ENCODE measurements at regions not wholly inside any gene's neighbourhood (a gene's known extent, or its start where the extent isn't known, plus 50 kb on each side); places are given as distances from the start of the nearest gene placed in this dataset.
"Not testable (repeated sequence)": the region's sequence is repeated elsewhere in the genome, so short reads cannot be mapped to it uniquely, and the experiment has no call there.

GRCh38 chr17:64800987-64801386, 118.3 kb downstream of the LRRC37A3 start:
- not testable (repeated sequence) for DNase-seq (ENCODE audit: low read depth)

GRCh38 chr17:64800361-64800895, 118.8 kb downstream of the LRRC37A3 start:
- not testable (repeated sequence) for DNase-seq (ENCODE audit: low read depth)

DNA sequence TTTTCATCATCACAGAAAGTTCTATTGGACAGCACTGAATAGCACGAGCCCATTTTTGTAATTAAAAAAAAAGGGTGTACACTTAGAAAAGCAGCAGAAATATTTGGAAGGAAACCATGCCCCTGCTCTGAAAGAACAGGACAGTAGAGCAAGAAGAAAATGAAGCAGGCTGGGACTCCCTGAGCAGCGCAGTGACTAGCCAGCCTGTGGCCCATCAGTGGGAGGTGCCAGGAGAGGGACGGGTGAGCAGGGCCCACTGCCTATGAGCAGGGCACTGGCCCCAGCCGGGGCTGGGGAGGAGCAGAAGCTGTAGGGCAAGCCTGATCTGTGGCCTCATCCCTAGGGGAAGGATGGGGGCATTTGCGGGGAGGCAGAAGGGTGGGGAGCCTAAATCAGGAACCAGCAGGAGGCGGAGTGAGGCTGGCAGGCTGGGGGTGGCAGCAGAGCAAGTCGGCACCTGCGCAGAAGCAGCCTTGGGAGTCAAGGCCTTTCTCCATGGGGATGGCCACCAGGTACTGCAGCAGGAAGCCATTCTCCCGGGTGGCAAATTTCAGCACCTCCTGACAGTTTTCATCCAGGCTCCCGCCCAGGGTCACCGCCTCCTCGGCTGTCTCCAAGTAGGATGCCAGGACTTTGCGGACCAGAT, 119.6 kb downstream of the LRRC37A3 start:
- not testable (repeated sequence) for DNase-seq (ENCODE audit: low read depth)

- not testable (repeated sequence) for DNase-seq (ENCODE audit: low read depth)
Observed at GRCh38 chr17:64798961-64799360, 120.3 kb downstream of the LRRC37A3 start.

DNA sequence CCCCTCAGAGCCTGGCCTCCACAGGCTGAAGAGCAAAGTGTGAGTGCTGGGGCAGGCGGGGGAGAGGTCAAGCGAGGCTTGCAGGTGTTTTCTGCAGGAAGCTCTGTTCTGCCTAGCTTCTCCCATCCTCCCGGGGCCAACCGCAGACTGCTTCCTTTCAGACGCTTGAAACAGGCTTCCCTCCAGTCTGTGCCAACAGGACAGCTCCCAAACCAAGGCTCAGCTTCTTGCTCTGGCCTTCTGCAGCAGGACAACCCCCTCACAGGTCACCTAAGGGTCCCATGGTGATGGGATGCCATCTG, 120.8 kb downstream of the LRRC37A3 start:
- DNase-seq (ENCODE audit: low read depth): not testable (repeated sequence)

GRCh38 chr17:64797746-64798488, 121.4 kb downstream of the LRRC37A3 start:
- DNase-seq (ENCODE audit: low read depth): not testable (repeated sequence)

DNA sequence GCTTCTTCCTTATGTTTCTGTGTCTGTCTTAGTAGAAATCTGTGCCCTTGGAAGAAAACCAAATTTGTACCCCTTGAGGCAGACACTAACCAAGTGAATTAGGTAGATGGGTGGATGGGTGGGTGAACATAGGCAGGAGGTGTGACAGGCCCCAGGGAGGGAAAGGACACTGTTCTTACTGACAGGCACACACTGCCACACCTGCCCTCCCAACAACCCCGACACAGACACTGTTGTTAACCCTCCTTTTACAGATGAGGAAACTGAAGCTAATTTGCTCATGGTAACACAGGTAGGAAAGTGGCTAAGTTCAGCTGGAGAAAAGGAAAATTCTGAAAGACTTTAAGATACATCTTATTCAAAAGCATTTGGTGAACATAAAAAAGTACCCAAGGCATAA, 123.9 kb downstream of the LRRC37A3 start:
- not testable (repeated sequence) for DNase-seq (ENCODE audit: low read depth)

DNA sequence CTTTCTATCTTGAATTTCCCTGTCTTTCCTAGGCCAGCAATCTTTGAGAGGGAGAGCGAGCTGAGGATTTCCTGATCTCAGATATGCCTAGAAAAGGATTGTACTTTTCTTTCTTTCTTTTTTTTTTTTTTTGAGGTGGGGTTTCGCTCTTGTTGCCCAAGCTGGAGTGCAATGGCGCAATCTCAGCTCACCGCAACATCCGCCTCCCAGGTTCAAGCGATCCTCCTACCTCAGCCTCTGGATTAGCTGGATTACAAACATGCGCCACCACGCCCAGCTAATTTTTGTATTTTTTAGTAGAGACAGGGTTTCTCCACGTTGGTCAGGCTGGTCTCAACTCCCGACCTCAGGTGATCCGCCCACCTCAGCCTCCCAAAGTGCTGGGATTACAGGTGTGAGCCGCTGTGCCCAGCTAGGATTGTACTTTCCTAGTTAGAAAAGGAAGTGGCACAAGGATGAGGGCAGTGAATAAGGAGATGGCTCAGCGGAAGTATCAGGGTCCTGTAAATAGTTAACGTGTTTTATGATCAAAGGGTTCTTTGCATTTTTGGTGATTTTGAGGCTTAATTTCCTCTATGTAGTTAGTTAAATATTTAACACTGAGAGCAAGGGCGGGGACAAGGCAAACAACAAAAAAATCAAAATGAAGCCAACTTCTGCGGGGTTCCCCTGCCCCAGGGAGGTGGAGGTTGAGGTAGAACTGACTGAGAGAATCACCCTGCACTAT, 124.6 kb downstream of the LRRC37A3 start:
- not testable (repeated sequence) for DNase-seq (ENCODE audit: low read depth)

GRCh38 chr17:64794113-64794512, 125.2 kb downstream of the LRRC37A3 start:
- DNase-seq (ENCODE audit: low read depth): not testable (repeated sequence)

DNA sequence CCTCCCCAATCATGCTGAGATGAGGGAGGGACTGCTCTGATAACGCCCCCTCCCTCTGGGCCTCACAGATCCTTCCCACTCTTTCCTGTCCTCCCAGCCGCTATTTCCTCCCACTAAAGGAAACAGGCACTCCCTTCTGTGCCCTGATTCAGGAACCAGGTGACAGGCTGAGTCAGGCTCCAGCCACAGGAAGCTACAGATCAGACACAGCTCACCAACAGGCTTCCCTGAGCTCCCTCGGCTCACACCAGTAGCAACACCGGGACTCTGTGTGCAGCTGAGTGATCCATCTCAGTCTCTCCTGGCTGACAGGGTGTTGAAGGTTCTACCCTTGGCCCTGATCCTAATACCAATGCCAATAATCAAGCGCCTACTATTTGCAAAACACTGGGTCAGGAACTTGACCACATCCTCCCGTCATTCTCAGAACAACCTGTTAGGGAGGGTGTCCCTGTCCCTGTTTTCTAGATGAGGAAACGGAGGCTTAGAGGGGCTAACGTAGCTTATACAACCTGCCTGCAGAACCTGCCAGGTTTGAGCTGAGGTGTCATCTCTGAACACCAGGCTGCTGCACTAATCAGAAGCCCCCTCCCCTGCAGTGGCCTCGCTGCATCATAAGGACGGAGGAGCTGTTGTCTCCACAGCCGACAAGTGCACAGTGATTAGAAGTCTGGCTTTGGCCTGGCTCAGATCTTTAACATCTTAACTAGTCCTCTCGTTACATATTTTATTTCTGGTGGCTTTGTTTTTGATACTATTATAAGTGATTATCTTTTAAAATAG, 126.3 kb downstream of the LRRC37A3 start:
- peak; percentile 92 for DNase-seq (ENCODE audit: low read depth)

GRCh38 chr17:64792276-64792675, 127.0 kb downstream of the LRRC37A3 start:
- not testable (repeated sequence) for DNase-seq (ENCODE audit: low read depth)

DNA sequence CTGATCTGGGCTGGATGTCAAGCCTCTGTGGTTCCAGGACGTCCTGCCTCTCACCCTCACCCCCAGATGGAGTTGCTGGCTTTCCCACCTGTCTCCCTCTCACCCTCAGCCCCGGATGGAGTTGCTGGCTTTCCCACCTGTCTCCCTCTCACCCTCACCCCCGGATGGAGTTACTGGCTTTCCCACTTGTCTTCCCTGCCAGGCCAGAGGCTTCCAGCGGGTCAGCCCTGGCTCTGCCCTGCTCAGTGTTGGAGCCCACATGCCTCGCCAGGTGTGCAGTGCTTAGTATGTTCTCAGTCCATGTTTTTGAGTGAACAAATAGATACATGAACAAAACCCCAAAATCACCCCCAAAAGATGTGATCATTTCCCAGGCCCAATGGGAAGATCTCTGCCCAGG, 127.6 kb downstream of the LRRC37A3 start:
- DNase-seq (ENCODE audit: low read depth): not testable (repeated sequence)

DNA sequence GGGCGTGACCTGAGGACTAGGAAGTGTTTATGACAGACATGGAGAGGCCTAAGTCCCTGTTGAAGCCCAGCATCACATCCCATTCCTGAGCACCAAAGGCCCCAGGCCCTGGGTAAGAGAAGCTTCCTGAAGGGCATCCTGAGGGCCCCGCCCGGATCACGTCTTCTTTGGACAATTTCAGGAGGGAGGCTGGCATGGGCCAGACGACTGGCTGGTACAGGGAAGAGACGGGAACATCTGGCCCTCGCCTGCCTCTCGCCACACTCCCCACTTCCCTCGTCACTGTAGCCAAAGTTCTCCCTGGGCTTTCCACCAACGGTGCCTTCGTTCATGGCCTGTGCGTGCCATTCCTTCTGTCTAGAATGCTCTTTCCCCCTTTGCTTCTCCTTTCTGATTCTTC, 128.1 kb downstream of the LRRC37A3 start:
- not testable (repeated sequence) for DNase-seq (ENCODE audit: low read depth)

- DNase-seq (ENCODE audit: low read depth): not testable (repeated sequence)
Observed at GRCh38 chr17:64790690-64791089, 128.6 kb upstream of the SMURF2 start.

- not testable (repeated sequence) for DNase-seq (ENCODE audit: low read depth)
Observed at GRCh38 chr17:64790193-64790592, 128.1 kb upstream of the SMURF2 start.

DNA sequence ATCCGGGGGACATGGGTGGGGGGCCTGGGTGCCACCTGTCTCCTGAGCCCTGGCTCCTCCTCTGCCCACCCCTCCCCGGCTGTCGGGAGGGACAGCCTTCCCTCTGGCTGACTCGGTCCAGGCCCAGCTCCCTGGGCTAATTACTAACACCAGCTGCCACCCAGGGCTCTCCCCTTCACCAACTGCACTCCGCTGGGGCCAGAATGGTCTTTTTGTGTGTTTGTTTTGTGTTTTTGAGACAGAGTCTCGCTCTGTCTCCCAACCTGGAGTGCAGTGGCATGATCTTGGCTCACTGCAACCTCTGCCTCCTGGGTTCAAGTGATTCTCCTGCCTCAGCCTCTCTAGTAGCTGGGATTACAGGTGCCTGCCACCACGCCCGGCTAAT, 126.9 kb upstream of the SMURF2 start:
- DNase-seq (ENCODE audit: low read depth): not testable (repeated sequence)

- no peak for DNase-seq (ENCODE audit: low read depth)
Observed at GRCh38 chr17:64788286-64789060, 126.4 kb upstream of the SMURF2 start.

- DNase-seq (ENCODE audit: low read depth): no peak
Observed at GRCh38 chr17:64787921-64788271, 125.8 kb upstream of the SMURF2 start.

- no peak for DNase-seq (ENCODE audit: low read depth)
Observed at GRCh38 chr17:64787255-64787920, 125.3 kb upstream of the SMURF2 start.

- no peak for DNase-seq (ENCODE audit: low read depth)
Observed at GRCh38 chr17:64786337-64786736, 124.2 kb upstream of the SMURF2 start.

- DNase-seq (ENCODE audit: low read depth): no peak
Observed at GRCh38 chr17:64785011-64785421, 122.9 kb upstream of the SMURF2 start.

Measured in ELR (cell line).